K562 (cell line): ENCODE measurements at regions not wholly inside any gene's neighbourhood (a gene's known extent, or its start where the extent isn't known, plus 50 kb on each side); places are given as distances from the start of the nearest gene placed in this dataset.

Experiments used
- ATAC-seq: fragments of 200-7000 bp; cut with Tn5 transposase; 3 replicates; pipeline ENCODE4 v1.9.1; 2020; ENCODE audit warnings: moderate library complexity
- BruUV-seq: library from RNA; stranded (reverse); fragments of 400-500 nt; replicated peaks from 2 replicates; lab custom pipeline; 2021; lab: Mats Ljungman, UMichigan
- CTCF ChIA-PET: fragments of 300-600 bp; formaldehyde crosslinking; extraction: SDS; loops from one replicate; lab custom pipeline; 2021; ENCODE audit warnings: low intra/inter-chr PET ratio; lab: Yijun Ruan, JAX
- POLR2A ChIA-PET: fragments of 300-600, 350-650 bp; sonication (Branson Sonifier 250); formaldehyde crosslinking; extraction: SDS; loops from one replicate; lab custom pipeline; 2021; ENCODE audit warnings: antibody characterized with exemption, inconsistent platforms; lab: Yijun Ruan, JAX
- DNase-seq, 4 experiments: peaks; one replicate each; pipeline versions ENCODE4 v3.0.0 to v3.0.0-alpha.2; 2011 to 2018; ENCODE audit warnings: low spot score in 3 of 4, mixed read lengths in 3 of 4; ENCODE audit errors: extremely low read depth in 1 of 4
- FAIRE-seq: peaks from 2 replicates; lab custom pipeline; 2011; peaks lifted over from hg19 to GRCh38; lab: Jason Lieb, UNC
- H2AFZ ChIP-seq: 2 replicates; pipeline ENCODE4 v1.6.0; 2011; ENCODE audit warnings: low read depth, low read length, control low read depth, inconsistent platforms
- H3K27ac ChIP-seq: fragments of 200-600 bp; 3 replicates; pipeline ENCODE4 v1.8.0; 2011; ENCODE audit warnings: low read depth, mild to moderate bottlenecking, control low read depth, inconsistent platforms, low read length, moderate library complexity, mixed read lengths; ENCODE audit errors: extremely low read depth
- H3K27me3 ChIP-seq, 2 experiments: fragments of 300-600 bp in 1 of 2; 2 replicates in 1 of 2; 3 replicates in 1 of 2; pipeline versions ENCODE4 v1.6.0 to v1.8.0; 2011; ENCODE audit warnings: inconsistent platforms in 2 of 2, low read length in 2 of 2, mild to moderate bottlenecking in 1 of 2, mixed read lengths in 1 of 2, moderate library complexity in 1 of 2; ENCODE audit not compliant: control insufficient read depth in 2 of 2, insufficient read depth in 2 of 2
- H3K36me3 ChIP-seq: fragments of 300-600 bp; 3 replicates; pipeline ENCODE4 v1.8.0; 2011; ENCODE audit warnings: mild to moderate bottlenecking, low read length, inconsistent platforms; ENCODE audit not compliant: control insufficient read depth, insufficient read depth
- H3K4me1 ChIP-seq, 2 experiments: fragments of 200-600 bp in 1 of 2; replicated peaks in 1 of 2; 2 replicates in 1 of 2; 3 replicates in 1 of 2; pipeline versions ENCODE4 v1.5.1 to v1.8.0; 2011; ENCODE audit warnings: inconsistent platforms in 2 of 2, low read length in 2 of 2, mild to moderate bottlenecking in 1 of 2, mixed read lengths in 1 of 2, moderate library complexity in 1 of 2; ENCODE audit not compliant: control insufficient read depth in 2 of 2, insufficient read depth in 2 of 2
- H3K4me2 ChIP-seq: 2 replicates; pipeline ENCODE4 v1.6.1; 2011; ENCODE audit warnings: low read length, control low read depth, inconsistent platforms, mixed read lengths; ENCODE audit not compliant: insufficient read depth
- H3K4me3 ChIP-seq: fragments of 200-600 bp; sonication (generic), shearing (Covaris generic); 2 replicates; pipeline ENCODE4 v1.5.1; 2016; ENCODE audit warnings: control low read depth, inconsistent platforms
- H3K79me2 ChIP-seq: fragments of 200-600 bp; 3 replicates; pipeline ENCODE4 v1.8.0; 2011; ENCODE audit warnings: low read length, inconsistent platforms; ENCODE audit not compliant: control insufficient read depth, insufficient read depth
- H3K9ac ChIP-seq, 2 experiments: 2 replicates each; pipeline versions ENCODE4 v1.6.0 to v1.6.1; 2011; ENCODE audit warnings: low read depth in 2 of 2, low read length in 2 of 2, control low read depth in 1 of 2, inconsistent platforms in 1 of 2, mild to moderate bottlenecking in 1 of 2, mixed read lengths in 1 of 2; ENCODE audit not compliant: insufficient read depth in 1 of 2
- H3K9me1 ChIP-seq: one replicate; pipeline ENCODE4 v1.6.0; 2011; ENCODE audit warnings: inconsistent platforms, mild to moderate bottlenecking, low read length, moderate library complexity; ENCODE audit not compliant: control insufficient read depth, insufficient read depth
- H3K9me3 ChIP-seq: replicated peaks from 2 replicates; pipeline ENCODE4 v1.5.1; 2011; ENCODE audit warnings: low read depth, low read length, inconsistent platforms; ENCODE audit not compliant: control insufficient read depth, insufficient read depth
- H4K20me1 ChIP-seq: replicated peaks from 2 replicates; pipeline ENCODE4 v1.6.1; 2011; ENCODE audit warnings: low read length, inconsistent platforms, mixed read lengths; ENCODE audit not compliant: control insufficient read depth, insufficient read depth
- CBX2 ChIP-seq: fragments of 200-600 bp; sonication (generic); IDR thresholded peaks from one replicate; pipeline ENCODE4 v1.6.1; 2012; ENCODE audit warnings: mild to moderate bottlenecking, low read length, inconsistent platforms; ENCODE audit not compliant: insufficient read depth, poor library complexity, severe bottlenecking
- GTF2A2 ChIP-seq: IDR thresholded peaks from 2 replicates; pipeline ENCODE4 v1.6.1; 2016; ENCODE audit warnings: mild to moderate bottlenecking, missing genetic modification characterization, missing compliant biosample characterization
- NR4A1 ChIP-seq, 2 experiments: fragments of 250-450 bp in 1 of 2; fragments of 450-650 bp in 1 of 2; sonication (Bioruptor Pico) in 1 of 2; IDR thresholded peaks; 2 replicates each; pipeline versions ENCODE4 v1.4.0 to v1.6.1; 2016 to 2020; ENCODE audit warnings: mild to moderate bottlenecking in 2 of 2, missing compliant biosample characterization in 1 of 2, missing genetic modification characterization in 1 of 2, moderate library complexity in 1 of 2
- NRF1 ChIP-seq, 2 experiments: fragments of 450-650 bp; IDR thresholded peaks in 1 of 2; conservative IDR thresholded peaks in 1 of 2; 2 replicates each; pipeline ENCODE4 v1.6.1; 2014; ENCODE audit warnings: mild to moderate bottlenecking in 2 of 2
- RBM15 ChIP-seq: fragments of 200-400 bp; formaldehyde crosslinking; IDR thresholded peaks from 2 replicates; pipeline ENCODE4 v1.6.1; 2018; ENCODE audit warnings: mild to moderate bottlenecking, low read length, moderate library complexity; ENCODE audit not compliant: insufficient read depth
- RNF2 ChIP-seq: sonication (generic); IDR thresholded peaks from 2 replicates; pipeline ENCODE4 v1.6.1; 2016
- SP2 ChIP-seq: IDR thresholded peaks from 2 replicates; pipeline ENCODE4 v1.6.1; 2011; ENCODE audit warnings: mild to moderate bottlenecking, low read depth, low read length, moderate library complexity; ENCODE audit not compliant: poor library complexity, severe bottlenecking; ENCODE audit errors: extremely low read depth
- STAG1 ChIP-seq: sonication (generic); formaldehyde crosslinking; IDR thresholded peaks from 2 replicates; pipeline ENCODE4 v1.5.0; 2020; ENCODE audit warnings: missing genetic modification reagents, borderline replicate concordance
- WHSC1 ChIP-seq: IDR thresholded peaks from one replicate; pipeline ENCODE4 v1.6.1; 2012; ENCODE audit warnings: low read length, control low read depth, inconsistent platforms
- ZC3H4 ChIP-seq: sonication (generic); formaldehyde crosslinking; IDR thresholded peaks from 2 replicates; pipeline ENCODE4 v1.9.0; 2021; ENCODE audit warnings: missing genetic modification reagents, borderline replicate concordance
- ZFP1 ChIP-seq: fragments of 450-650 bp; formaldehyde crosslinking; IDR thresholded peaks from 2 replicates; pipeline ENCODE4 v1.4.0; 2020; ENCODE audit warnings: mild to moderate bottlenecking, mixed read lengths
- ZNF431 ChIP-seq: sonication (generic); formaldehyde crosslinking; IDR thresholded peaks from 2 replicates; pipeline ENCODE4 v1.8.0; 2022; ENCODE audit warnings: mild to moderate bottlenecking, missing genetic modification reagents
- ZNF445 ChIP-seq: fragments of 250-450 bp; sonication (Bioruptor Pico); IDR thresholded peaks from 2 replicates; pipeline ENCODE4 v1.4.0; 2020; ENCODE audit warnings: low read depth, mild to moderate bottlenecking, moderate library complexity
- ZNF764 ChIP-seq: fragments of 250-450 bp; sonication (Bioruptor Pico); IDR thresholded peaks from 2 replicates; pipeline ENCODE4 v1.4.0; 2020; ENCODE audit warnings: low read depth, mild to moderate bottlenecking, moderate library complexity
- ZNF77 ChIP-seq: fragments of 250-450 bp; sonication (Bioruptor Pico); IDR thresholded peaks from 2 replicates; pipeline ENCODE4 v1.5.0; 2020
- WGBS: fragments of 100-300 bp; shearing (Covaris generic); methylation state at CpG from one replicate; pipeline ENCODE4 v1.1.6; 2016; ENCODE audit warnings: low coverage, mixed read lengths; ENCODE audit not compliant: insufficient coverage; ENCODE audit errors: missing lambda C conversion rate; 5-methylcytosine and 5-hydroxymethylcytosine counted together
- in situ Hi-C: fragments of 300-500 bp; cut with MboI; formaldehyde crosslinking; loops from 4 replicates; pipeline ENCODE4 v1.15.0; 2018; ENCODE audit warnings: inconsistent platforms, mixed read lengths
- intact Hi-C: fragments of 100-400 bp; cut with micrococcal nuclease; formaldehyde crosslinking; loops from 2 replicates; pipeline ENCODE4 v1.14.2; 2022
- TF ChIP-seq, protein P1 (sequence below), 3 experiments: IDR thresholded peaks in 2 of 3; conservative IDR thresholded peaks in 1 of 3; 2 replicates each; pipeline ENCODE4 v1.5.1; 2011 to 2012; ENCODE audit warnings: low read length in 3 of 3, mild to moderate bottlenecking in 3 of 3, control low read depth in 2 of 3, improper control_type of control experiment in 1 of 3, inconsistent platforms in 1 of 3, low read depth in 1 of 3, mixed read lengths in 1 of 3, moderate library complexity in 1 of 3; ENCODE audit not compliant: insufficient read depth in 2 of 3
- TF ChIP-seq, protein P2 (sequence below): fragments of 250-450 bp; sonication (Bioruptor Pico); IDR thresholded peaks from 2 replicates; pipeline ENCODE4 v1.8.0; 2021; ENCODE audit warnings: moderate library complexity, mild to moderate bottlenecking, inconsistent platforms
- TF ChIP-seq, protein P3 (sequence below): fragments of 450-650 bp; IDR thresholded peaks from 2 replicates; pipeline ENCODE4 v1.6.1; 2014; ENCODE audit warnings: low read depth, mild to moderate bottlenecking, moderate library complexity, borderline replicate concordance

DNA sequence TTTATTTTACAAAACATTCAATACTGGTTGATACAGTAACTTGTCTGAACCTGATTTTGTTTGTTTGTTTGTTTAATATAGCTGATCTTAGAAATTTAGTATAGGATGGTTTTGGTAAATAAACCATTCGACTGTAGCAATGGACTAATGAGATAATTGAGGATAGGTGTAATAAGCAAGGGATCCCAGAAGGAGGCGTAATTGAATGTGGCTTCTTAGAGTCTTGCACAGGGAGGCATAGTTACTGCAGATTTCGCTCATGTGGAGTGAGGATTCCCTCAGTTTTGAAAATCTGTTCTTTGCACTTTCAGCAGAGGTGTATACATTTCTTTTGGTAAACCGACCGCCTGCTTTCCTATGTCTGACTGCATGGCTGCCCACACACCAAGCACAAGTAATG lies 709.6 kb downstream of the SOCS6 start:
- BruUV-seq = no TSS peak
- Histone ChIP-seq H3K9ac (no peak overlapping the region), H3K4me3 (no peak overlapping the region), H3K27ac (no peak overlapping the region), H3K9me1 (no peaks in the 10 kb centered on the region), H3K27me3 (no peaks in the 10 kb centered on the region), H4K20me1 (no peaks in the 10 kb centered on the region), H3K79me2 (no peaks in the 10 kb centered on the region), H2AFZ (no peak overlapping the region)
- POLR2A ChIA-PET = no interaction called here
- 3% methylated on average over 5 of the region's 5 CpGs for WGBS
- no peak for TF ChIP-seq RBM15
- TF ChIP-seq SP2 = no peak
- TF ChIP-seq ZC3H4 (CRISPR knock-in tag) = no peak
- no peak for TF ChIP-seq ZNF77 (CRISPR knock-in tag)
- TF ChIP-seq ZFP1 (CRISPR knock-in tag) = no peak
- TF ChIP-seq ZNF431 (CRISPR knock-in tag) = no peak
- no peak for TF ChIP-seq WHSC1
- TF ChIP-seq, protein P1, sequence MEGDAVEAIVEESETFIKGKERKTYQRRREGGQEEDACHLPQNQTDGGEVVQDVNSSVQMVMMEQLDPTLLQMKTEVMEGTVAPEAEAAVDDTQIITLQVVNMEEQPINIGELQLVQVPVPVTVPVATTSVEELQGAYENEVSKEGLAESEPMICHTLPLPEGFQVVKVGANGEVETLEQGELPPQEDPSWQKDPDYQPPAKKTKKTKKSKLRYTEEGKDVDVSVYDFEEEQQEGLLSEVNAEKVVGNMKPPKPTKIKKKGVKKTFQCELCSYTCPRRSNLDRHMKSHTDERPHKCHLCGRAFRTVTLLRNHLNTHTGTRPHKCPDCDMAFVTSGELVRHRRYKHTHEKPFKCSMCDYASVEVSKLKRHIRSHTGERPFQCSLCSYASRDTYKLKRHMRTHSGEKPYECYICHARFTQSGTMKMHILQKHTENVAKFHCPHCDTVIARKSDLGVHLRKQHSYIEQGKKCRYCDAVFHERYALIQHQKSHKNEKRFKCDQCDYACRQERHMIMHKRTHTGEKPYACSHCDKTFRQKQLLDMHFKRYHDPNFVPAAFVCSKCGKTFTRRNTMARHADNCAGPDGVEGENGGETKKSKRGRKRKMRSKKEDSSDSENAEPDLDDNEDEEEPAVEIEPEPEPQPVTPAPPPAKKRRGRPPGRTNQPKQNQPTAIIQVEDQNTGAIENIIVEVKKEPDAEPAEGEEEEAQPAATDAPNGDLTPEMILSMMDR (IDR thresholded peaks at IDR 0.05 in 2 of 3, conservative IDR thresholded peaks at IDR 0.05 in 1 of 3; ENCODE audit: insufficient read depth in 2 of 3, low read depth in 1 of 3, low read length in 3 of 3) = no peak
- no peak for TF ChIP-seq NR4A1 (CRISPR knock-in tag; IDR thresholded peaks at IDR 0.05)
- no peak for TF ChIP-seq NR4A1 (tag; IDR thresholded peaks at IDR 0.05)
- TF ChIP-seq RNF2 = no peak
- TF ChIP-seq, protein P2, sequence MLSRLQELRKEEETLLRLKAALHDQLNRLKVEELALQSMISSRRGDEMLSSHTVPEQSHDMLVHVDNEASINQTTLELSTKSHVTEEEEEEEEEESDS = no peak
- no peak for TF ChIP-seq STAG1 (CRISPR knock-in tag)
- TF ChIP-seq ZNF445 (CRISPR knock-in tag) = no peak
- TF ChIP-seq CBX2 = no peak
- no peak for TF ChIP-seq NRF1 (conservative IDR thresholded peaks at IDR 0.05 in 1 of 2, IDR thresholded peaks at IDR 0.05 in 1 of 2)
- no peak for TF ChIP-seq GTF2A2
- TF ChIP-seq, protein P3, sequence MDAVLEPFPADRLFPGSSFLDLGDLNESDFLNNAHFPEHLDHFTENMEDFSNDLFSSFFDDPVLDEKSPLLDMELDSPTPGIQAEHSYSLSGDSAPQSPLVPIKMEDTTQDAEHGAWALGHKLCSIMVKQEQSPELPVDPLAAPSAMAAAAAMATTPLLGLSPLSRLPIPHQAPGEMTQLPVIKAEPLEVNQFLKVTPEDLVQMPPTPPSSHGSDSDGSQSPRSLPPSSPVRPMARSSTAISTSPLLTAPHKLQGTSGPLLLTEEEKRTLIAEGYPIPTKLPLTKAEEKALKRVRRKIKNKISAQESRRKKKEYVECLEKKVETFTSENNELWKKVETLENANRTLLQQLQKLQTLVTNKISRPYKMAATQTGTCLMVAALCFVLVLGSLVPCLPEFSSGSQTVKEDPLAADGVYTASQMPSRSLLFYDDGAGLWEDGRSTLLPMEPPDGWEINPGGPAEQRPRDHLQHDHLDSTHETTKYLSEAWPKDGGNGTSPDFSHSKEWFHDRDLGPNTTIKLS = no peak
- TF ChIP-seq ZNF764 (CRISPR knock-in tag) = no peak
- TF ChIP-seq, all 486 proteins: peak for 0
- Histone ChIP-seq H3K4me1 (no peaks in the 10 kb centered on the region), H3K36me3 (no peaks in the 10 kb centered on the region), H3K9me3 (no peaks in the 10 kb centered on the region), H3K4me2 (no peak overlapping the region)
- FAIRE-seq (no peak), ATAC-seq (no peak), DNase-seq (no peak)
- intact Hi-C loops (no loop called here), in situ Hi-C loops (no loop called here)
- CTCF ChIA-PET = no interaction called here
